NCI-H1417 treated with DMSO at 0.1 percent for 48 hours (cell line): ENCODE measurements at regions not wholly inside any gene's neighbourhood (a gene's known extent, or its start where the extent isn't known, plus 50 kb on each side); places are given as distances from the start of the nearest gene placed in this dataset.
A peak's percentile ranks its signal among the peaks of the same experiment; 100 is the strongest.
"Not testable (repeated sequence)": the region's sequence is repeated elsewhere in the genome, so short reads cannot be mapped to it uniquely, and the experiment has no call there.

Source experiments
- DNase-seq: peaks from one replicate; lab custom pipeline; 2025; lab: John Stamatoyannopoulos, UW

GRCh38 chr13:62525652-62526051 is 1110.0 kb upstream of the PCDH20 start:
- no peak for DNase-seq

GRCh38 chr13:62524498-62524897 is 1108.8 kb upstream of the PCDH20 start:
- DNase-seq: no peak

GRCh38 chr13:62524061-62524460 is 1108.4 kb upstream of the PCDH20 start:
- DNase-seq: no peak

GRCh38 chr13:62512194-62513141 is 1096.8 kb upstream of the PCDH20 start:
- no peak for DNase-seq

- no peak for DNase-seq
Observed at GRCh38 chr13:62510906-62511655, 1095.4 kb upstream of the PCDH20 start.

GRCh38 chr13:62502588-62502987 is 1086.9 kb upstream of the PCDH20 start:
- no peak for DNase-seq

- no peak for DNase-seq
Observed at GRCh38 chr13:62489731-62490130, 1074.1 kb upstream of the PCDH20 start.

GRCh38 chr13:62483774-62484173 is 1068.1 kb upstream of the PCDH20 start:
- DNase-seq: no peak

- peak; percentile 64 for DNase-seq
Observed at GRCh38 chr13:62482351-62482750, 1066.7 kb upstream of the PCDH20 start.

GRCh38 chr13:62473944-62474237 is 1058.2 kb upstream of the PCDH20 start:
- no peak for DNase-seq

GRCh38 chr13:62473190-62473943 is 1057.7 kb upstream of the PCDH20 start:
- no peak for DNase-seq

GRCh38 chr13:62453761-62454160 is 1038.1 kb upstream of the PCDH20 start:
- no peak for DNase-seq

GRCh38 chr13:62450759-62451158 is 1035.1 kb upstream of the PCDH20 start:
- DNase-seq: no peak

GRCh38 chr13:62447771-62448382 is 1032.2 kb upstream of the PCDH20 start:
- DNase-seq: not testable (repeated sequence)

GRCh38 chr13:62444805-62445204 is 1029.2 kb upstream of the PCDH20 start:
- DNase-seq: no peak

- no peak for DNase-seq
Observed at GRCh38 chr13:62434081-62434480, 1018.4 kb upstream of the PCDH20 start.

GRCh38 chr13:62433660-62434059 is 1018.0 kb upstream of the PCDH20 start:
- no peak for DNase-seq

GRCh38 chr13:62432906-62433305 is 1017.3 kb upstream of the PCDH20 start:
- no peak for DNase-seq

GRCh38 chr13:62432295-62432694 is 1016.6 kb upstream of the PCDH20 start:
- DNase-seq: no peak

GRCh38 chr13:62431852-62432251 is 1016.2 kb upstream of the PCDH20 start:
- no peak for DNase-seq

GRCh38 chr13:62418872-62419271 is 1003.2 kb upstream of the PCDH20 start:
- no peak for DNase-seq

- no peak for DNase-seq
Observed at GRCh38 chr13:62418376-62418775, 1002.7 kb upstream of the PCDH20 start.
